ENCODE measurements at regions not wholly inside any gene's neighbourhood (a gene's known extent, or its start where the extent isn't known, plus 50 kb on each side); places are given as distances from the start of the nearest gene placed in this dataset.

- no peak for DNase-seq (ENCODE audit: low read depth in 3 of 3)
Observed at GRCh38 chr5:3825531-3826451, 230.2 kb downstream of the IRX1 start.

GRCh38 chr5:3827624-3828023 is 232.0 kb downstream of the IRX1 start:
- DNase-seq (ENCODE audit: low read depth in 3 of 3): no peak

DNA sequence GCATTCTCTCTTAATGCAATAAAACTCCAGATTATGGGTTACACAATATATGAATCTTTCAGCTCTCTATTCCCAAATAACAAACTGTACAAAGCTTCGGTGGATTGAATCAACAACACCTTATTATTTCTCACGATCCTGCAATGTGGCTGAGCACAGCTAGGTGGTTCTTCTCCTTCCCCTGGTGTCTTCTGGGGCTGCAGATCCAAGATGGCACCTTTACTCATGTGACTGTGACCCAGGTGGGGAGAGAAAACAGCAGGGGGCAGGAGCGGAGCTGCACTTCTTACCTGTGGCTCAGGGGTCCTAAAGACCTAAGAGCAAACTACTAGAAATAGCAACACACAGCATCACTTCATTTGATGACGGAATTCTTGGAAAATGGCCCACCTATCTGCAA is 233.1 kb downstream of the IRX1 start:
- DNase-seq (ENCODE audit: low read depth in 3 of 3): no peak

- no peak for DNase-seq (ENCODE audit: low read depth in 3 of 3)
Observed at GRCh38 chr5:3833566-3833965, 237.9 kb downstream of the IRX1 start.

DNA sequence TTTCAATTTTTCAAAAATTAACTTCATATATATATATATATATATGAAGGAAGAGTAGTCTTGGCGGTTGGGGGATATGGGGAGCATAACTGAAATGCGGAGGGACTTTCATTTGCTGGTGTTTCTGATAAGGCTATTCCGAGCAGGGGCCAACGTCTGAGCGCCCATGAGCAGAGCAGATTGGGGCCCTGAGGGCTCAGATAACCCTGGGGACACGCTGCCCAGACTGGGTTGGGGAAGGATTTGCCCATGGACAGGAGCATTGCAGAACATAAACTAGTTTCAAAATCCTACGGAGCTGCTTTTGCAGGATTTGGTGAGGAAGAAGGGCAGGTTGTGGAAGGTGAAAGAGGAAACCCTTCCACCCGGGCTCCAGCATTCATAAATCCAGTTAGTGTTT is 240.2 kb downstream of the IRX1 start:
- no peak for DNase-seq (ENCODE audit: low read depth in 3 of 3)

DNA sequence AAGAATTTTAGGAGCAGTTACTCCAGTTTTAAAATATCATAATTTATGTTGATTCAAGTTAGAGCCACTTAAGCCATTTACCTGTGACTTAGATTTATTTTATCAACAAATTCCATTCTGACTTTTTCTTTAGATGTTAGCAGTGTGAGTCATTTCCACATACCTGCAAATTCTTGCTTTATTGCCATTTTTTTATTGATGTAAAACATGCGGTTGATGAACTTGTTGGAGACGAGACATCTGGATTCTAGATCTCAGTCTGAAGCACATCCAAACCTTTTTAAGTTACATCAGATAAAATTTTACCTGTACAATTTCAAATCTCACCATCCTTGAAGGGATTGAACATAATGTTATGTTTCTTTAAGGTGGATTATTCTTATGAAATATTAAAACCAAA is 240.9 kb downstream of the IRX1 start:
- DNase-seq (ENCODE audit: low read depth in 3 of 3): no peak

DNA sequence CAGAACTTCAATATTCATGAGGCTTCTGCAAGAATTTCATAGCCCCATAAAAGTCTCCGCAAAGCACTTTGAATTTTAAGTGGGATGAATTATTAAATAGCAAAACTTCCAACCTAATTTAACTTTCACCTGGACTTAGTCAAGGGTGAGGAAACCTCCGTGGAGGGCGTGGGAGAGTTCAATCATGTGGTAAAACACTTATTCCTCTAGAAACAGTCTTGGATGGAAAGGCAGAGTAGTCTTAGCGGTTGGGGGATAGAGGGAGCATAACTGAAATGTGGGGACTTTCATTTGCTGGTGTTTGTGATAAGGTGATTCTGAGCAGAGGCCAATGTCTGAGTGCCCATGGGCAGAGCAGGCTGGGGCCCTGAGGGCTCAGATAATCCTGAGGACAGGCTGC is 241.9 kb downstream of the IRX1 start:
- no peak for DNase-seq (ENCODE audit: low read depth in 3 of 3)

DNA sequence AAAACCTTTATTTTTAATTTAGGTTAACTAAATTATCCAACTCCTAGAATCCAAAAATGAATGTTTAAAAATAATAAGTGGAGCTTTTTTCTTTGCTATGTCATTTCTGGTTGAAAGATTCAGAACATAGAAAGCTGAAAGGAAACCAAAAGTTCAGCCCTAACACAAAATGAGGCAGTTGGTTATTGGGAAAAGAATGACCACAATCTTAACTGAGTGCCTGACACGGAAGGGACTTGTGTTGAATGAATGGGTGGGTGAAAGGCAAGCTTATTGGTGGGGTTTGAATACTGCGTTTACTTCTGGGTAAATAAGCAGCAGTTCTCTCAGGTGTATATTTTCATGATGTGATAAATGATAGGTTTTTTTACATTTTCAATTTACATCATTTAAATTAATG is 243.5 kb downstream of the IRX1 start:
- DNase-seq (ENCODE audit: low read depth in 3 of 3): no peak

DNA sequence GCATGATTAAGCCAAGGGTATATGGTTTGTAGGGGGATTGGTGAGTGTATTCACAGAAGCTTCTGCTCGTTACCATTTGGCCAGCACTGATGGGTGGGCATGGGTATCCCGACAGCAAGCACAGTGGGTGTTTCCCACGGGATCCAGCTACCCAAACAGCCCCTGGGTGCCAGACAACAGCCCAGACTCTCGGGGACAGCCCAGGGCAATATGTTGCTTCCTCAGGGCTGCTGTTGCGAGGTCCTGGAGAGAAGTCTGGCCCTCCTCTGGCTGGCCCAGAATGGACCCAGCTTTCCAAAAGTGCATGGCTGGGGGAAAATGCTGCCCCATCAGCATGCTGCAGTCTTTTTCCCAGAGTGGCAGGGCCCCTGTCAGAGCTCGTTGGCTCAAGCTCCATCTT is 247.0 kb downstream of the IRX1 start:
- no peak for DNase-seq (ENCODE audit: low read depth in 3 of 3)

GRCh38 chr5:3843706-3844105 is 248.1 kb downstream of the IRX1 start:
- no peak for DNase-seq (ENCODE audit: low read depth in 3 of 3)

DNA sequence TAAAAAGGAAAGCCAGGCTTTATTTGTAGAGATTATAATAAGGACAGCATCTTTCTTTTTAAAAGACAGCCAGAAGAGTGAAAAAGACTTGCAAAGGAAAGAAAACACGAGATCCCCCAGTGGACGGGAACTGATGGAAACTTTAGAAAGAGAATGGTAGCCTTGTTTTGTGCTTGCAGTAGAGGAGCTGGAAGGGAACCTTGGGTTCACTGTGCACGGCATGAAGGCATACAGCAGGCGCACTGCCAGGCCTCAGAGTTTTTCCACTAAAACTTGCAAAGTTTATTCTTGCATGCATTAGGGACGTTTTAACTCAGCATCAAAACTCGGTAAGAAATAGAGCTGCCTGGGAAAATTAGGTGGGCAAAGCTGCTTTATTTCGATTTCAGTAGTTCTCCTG is 248.6 kb downstream of the IRX1 start:
- no peak for DNase-seq (ENCODE audit: low read depth in 3 of 3)

GRCh38 chr5:3845230-3845629 is 249.6 kb downstream of the IRX1 start:
- DNase-seq (ENCODE audit: low read depth in 3 of 3): no peak

DNA sequence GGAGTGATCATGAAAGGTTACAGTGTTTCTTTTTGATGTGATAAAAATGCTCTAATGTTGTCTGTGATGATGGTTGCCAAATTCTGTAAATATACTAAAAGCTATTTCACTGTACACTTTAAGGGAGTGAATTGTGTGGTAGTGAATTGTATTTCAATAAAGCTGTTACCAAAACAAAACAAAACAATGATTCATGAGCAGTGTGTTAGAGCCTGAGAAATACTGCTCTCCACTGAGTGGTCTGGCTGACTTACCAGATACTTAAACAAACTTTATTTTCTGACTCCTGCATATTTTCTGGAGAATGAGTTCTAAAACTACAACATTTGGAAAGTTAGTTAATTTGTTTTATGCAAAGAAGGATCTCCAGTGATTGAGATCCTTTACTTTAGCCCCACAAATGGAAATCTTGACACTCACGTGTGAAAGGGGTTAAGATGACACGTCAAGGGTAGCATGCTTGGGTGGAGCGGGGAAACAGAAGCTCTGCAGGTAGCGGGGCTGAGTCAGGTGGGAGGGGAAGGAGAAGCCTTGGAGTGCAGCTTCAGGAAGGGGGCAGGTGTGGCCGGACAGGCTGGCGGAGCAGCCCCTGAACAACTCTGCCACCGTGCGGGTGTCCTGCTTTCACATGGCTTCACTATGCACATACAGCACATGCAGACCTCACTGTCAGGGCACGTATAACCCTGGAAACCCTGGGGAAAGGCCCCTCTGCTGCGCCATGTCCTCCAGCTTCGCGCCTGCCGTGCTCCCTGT is 256.7 kb downstream of the IRX1 start:
- no peak for DNase-seq (ENCODE audit: low read depth in 3 of 3)

- no peak for DNase-seq (ENCODE audit: low read depth in 3 of 3)
Observed at GRCh38 chr5:3853362-3853761, 257.7 kb downstream of the IRX1 start.

DNA sequence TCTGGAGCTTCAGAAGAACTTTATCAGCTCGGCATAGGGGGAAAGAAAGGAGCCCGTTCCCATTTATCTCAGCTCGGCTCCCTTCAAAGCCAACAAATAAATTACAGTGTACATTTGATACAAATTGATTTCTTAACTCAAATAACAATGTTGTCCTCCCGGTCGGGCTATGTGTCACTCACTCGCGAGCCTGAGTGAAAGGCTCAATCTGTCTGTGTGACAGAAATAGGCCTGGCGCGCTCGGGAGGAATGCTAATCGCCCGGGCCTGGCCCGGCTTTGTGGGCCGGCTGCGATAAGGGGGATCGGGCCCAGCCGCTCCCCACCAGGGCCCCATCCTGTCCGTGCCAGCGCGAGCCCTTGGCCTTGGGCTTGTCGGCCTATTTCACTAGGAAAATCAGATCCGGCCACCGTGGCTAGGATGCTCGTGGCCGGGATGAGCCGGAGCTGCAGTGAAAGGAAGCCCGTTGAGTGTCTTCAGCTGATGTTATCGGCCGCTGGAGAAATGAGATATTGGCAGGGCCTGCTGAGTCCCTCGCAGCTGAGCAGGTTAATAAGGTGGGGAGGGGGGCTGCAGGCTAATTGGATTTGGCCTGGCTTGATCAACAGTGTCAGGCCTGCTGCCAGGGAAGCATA is 258.7 kb downstream of the IRX1 start:
- no peak for DNase-seq (ENCODE audit: low read depth in 3 of 3)

DNA sequence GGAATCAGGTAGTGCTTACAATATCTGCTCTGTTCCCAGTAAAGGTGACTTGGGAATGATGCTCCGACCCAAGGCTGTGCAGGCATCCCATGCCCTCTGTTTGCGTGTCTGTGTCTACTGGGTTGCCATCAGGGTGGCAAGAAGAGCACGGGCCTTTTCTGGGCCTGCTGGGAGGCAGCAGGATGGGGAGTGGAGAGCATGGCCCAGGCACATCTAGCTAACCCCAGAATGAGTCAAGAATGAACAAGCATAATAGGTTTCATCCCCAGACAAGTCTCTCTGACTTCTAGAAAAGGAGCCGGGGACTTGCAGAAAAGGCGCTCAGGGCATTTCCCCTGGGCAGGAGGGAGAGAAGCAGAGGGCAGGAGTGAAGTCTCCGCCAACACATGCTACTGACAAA is 260.4 kb downstream of the IRX1 start:
- no peak for DNase-seq (ENCODE audit: low read depth in 3 of 3)

GRCh38 chr5:3858524-3858923 is 262.9 kb downstream of the IRX1 start:
- DNase-seq (ENCODE audit: low read depth in 3 of 3): no peak

DNA sequence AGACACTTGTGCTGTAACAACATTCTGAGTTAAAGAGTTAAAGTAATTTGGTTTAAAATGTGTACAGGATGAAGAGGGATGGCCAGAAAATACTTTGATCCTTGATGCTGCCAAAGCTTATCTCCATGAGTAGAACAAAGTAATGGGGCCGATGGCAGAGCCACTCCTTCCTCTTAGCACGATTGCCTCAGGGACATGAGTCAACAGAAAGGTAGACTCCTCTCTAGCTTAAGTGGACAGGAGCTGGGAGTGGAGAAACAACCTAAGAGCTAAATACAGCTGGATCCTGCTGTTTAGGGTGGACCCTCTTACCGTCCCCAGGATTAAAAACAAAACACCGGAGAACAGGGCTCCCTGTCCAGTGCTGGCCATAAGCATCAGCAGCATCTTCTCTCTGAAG is 267.3 kb downstream of the IRX1 start:
- DNase-seq (ENCODE audit: low read depth in 3 of 3): no peak

- DNase-seq (ENCODE audit: low read depth in 3 of 3): no peak
Observed at GRCh38 chr5:3875144-3875543, 279.5 kb downstream of the IRX1 start.

DNA sequence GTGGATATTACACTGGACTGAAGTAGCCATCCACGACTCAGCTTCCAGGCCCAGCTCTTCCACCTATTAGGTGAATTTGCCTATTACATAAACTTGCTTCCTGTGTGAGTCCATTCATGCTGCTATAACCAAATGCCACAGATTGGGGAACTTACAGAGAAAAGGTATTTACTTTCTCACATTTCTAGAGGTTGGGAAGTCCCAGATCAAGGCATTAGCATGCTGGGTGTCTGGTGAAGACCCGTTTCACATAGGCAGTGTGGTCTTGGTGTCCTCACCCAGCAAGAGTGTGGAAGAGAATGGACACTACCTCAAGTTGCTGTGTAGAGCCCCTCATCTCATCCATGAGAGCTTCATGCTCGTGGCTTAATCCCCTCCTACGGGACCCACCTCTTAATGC is 282.6 kb downstream of the IRX1 start:
- no peak for DNase-seq (ENCODE audit: low read depth in 3 of 3)

GRCh38 chr5:3883040-3883439 is 287.4 kb downstream of the IRX1 start:
- no peak for DNase-seq (ENCODE audit: low read depth in 3 of 3)

DNA sequence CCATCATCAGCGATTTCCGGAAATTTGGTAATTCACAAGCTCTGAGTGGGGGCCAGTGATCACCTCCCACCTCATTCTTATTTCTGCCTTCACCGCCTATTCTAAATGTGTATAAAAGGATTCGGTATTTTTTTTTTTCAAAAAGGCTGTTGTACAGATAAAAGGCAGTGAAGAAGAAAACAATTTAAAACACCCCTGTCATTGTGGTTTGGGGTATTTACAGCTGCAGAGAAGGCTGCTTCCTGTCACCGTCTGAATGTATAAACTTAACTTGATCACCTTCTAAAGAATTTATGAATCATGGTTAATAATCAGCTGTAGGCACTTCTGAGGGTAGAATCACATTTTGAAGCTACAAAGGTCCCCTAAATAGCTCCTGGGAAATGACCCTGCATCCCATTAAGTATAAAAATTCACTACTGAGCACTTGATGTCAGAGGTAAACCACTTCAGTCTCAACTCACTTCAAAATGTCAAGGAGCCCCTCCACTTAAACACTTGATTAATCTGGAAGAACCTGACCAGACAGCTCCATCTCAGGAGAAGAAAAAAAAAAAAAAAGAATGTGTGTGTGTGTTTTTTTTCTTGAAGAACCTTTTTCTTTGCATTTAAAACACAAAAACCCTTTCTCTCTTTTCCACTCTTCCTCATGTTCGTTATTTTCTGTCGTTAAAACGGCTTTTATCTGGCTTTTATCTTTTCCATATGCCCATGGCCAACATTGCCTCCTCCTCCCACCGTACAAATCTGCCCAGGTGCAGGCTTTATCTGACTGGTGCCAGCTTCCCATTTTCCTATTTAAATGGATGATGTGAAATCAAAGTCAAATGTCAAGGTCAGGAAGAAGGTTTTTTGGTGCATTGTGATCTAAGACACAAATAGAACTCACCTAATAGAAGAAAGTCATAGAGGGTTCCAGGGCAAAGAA is 291.2 kb downstream of the IRX1 start:
- DNase-seq (ENCODE audit: low read depth in 3 of 3): no peak

All from stimulated activated CD4-positive, alpha-beta T cell treated with anti-CD3 and anti-CD28 coated beads, TNF-alpha, amount 100 ng/mL, for 4 hours (primary cell).